Sciatic nerve (tissue), 2 donors: ENCODE measurements at regions not wholly inside any gene's neighbourhood (a gene's known extent, or its start where the extent isn't known, plus 50 kb on each side); places are given as distances from the start of the nearest gene placed in this dataset.
"Not testable (repeated sequence)": the region's sequence is repeated elsewhere in the genome, so short reads cannot be mapped to it uniquely, and the experiment has no call there.

Experiments used
- ATAC-seq: fragments of 200-7000 bp; cut with Tn5 transposase; one replicate; pipeline ENCODE4 v1.9.1; 2020; ENCODE audit warnings: mild to moderate bottlenecking, moderate library complexity
- DNase-seq: peaks from one replicate; pipeline ENCODE4 v3.0.0-alpha.2; 2020; ENCODE audit warnings: low spot score
- intact Hi-C: fragments of 100-400 bp; cut with DNase I; formaldehyde crosslinking; loops from one replicate; pipeline ENCODE4 v1.14.2; 2022
- donor health status: DM: no; HTN: no; CAD: no.
- donor health status: DM: no; HTN: no; CAD: no.

DNA sequence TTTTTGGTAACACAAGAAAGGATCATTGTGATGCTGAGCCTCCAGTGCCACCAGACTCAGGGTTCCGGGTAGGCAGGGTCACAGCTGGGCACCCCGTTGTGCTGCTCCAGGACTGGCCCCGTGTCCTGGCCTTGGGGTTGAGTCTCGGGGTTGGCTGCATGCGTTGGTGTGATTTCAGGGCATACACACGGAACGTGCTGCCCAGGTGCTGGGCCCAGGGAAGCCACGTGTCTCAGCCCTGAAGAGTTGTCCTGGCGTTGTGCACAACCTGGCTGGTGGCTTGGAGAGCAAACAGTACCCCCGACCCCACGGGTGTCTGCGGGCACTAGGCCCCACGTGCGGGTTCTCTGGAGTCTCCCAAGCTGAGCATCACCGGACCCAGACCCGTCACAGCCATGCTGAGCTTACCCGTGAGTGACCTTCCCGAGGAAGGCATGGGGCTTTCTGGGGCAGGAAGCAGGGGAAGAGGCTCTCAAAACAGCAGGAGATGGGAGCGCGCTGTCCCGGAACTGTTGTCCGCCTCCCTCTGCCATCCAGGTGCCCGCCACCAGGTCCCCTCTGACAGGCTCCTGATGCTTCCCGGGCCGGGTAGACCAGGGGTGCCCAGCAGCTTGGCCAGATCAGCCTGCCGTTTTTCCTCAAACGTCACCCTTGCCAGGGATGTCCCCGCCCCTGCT, 66.1 kb upstream of the ENPP6 start:
- DNase-seq (peak; percentile 55), ATAC-seq (no peak)
- intact Hi-C loops: no loop called here

- intact Hi-C loops: no loop called here
- ATAC-seq (no peak), DNase-seq (no peak)
Measured at GRCh38 chr4:184282895-184283654, 65.4 kb upstream of the ENPP6 start.

GRCh38 chr4:184282251-184282713, 64.6 kb upstream of the ENPP6 start:
- intact Hi-C loops: no loop called here
- ATAC-seq: no peak
- DNase-seq: peak; percentile 40

DNA sequence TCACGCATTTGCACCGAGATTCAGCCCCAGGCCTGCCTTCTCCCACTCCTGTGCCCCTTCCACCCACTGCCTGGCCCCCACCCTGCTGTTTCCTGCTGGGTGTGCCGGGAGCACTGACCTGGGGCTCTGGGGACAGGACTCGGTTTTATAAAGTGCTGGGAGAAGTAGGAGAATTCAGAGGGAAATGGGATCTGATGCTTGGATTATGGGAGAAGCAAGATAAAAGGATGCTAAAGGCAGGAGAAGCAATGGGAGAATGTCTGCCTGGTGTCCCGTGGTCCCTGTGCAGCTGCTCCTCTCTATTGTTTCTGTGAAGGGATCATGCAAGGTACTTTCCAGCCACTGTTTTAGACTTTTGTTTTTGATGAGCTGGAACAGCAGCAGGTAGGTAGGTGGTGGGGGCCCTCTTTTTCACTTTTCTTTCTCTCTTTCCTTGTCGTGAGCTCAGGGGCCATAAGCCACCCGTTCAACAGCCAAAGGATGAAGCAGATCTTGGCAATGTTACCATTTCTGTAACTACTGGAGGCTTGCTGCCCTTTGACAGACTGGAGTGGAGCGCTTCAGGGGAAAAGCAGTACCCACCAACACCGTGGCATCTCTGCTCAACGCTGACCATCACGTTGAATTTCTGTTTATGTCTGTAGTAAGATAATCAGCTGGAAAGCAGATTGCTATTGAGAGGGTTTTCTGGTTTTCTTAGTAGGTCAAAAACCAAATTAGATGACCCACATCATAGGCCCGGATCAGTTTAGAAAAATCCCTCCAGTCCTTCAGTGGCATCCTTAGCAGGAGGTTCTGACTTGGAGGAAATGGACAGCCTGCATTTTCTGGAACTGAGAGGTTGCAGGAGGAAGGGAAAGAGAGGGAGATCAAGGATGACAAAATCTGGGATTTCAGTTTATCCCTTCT, 63.8 kb upstream of the ENPP6 start:
- DNase-seq (no peak), ATAC-seq (no peak)
- intact Hi-C loops: no loop called here

DNA sequence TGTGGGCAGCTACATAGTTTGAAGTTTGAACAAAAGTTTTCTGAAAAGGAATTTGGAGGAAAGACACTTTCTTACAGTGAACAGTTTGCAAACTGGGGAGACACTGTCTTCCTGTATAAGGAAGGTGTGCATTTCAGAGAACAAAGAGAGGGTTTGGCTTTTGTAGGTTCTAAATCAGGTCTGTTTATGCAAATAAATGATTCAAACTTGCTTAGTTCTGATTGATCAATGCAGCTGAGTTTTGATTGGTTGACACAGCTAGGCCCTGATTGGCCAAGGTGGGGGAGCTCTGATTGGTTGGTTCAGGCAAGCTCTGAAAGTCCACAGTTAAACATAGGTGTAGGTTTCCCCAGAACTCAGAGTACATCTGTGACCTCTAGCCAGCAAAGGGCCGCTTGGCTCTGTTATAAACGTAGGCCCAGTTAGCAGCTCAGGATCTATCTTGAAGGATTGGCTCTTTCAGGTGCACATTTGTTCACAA, 63.0 kb upstream of the ENPP6 start:
- ATAC-seq (no peak), DNase-seq (no peak)
- intact Hi-C loops: no loop called here

- ATAC-seq (no peak), DNase-seq (no peak)
- intact Hi-C loops: no loop called here
Measured at GRCh38 chr4:184280137-184280536, 62.5 kb upstream of the ENPP6 start.

DNA sequence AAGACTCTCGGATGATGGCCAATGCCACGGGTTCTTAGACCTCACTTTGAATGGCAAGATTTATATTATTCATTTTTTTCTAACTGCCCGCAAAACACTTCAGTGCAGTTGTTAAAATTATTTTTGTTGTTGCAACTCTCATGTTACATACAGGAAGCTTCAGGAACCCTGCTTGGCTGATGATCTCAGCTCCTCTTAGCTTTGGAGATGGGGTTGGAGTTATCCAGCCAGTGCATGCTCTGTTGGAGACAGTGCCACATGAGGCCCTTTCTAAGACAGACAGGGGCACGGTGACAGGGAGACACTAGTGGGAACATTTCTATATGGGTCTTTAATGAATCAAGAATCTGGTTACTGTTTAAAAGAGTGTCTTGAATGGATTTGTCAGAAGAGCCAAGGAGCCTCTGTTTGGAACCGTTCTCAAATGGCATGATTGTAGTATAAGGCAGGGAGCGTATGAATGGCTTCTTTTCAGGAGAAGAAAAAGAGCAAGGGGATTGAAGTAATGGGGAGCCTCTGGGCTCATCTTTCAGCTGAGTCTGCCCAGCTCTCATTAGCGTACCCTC, 61.9 kb upstream of the ENPP6 start:
- intact Hi-C loops: no loop called here
- DNase-seq (no peak), ATAC-seq (no peak)

- DNase-seq, ATAC-seq, intact Hi-C loops: not testable (repeated sequence)
Measured at GRCh38 chr4:184277769-184278168, 60.1 kb upstream of the ENPP6 start.

DNA sequence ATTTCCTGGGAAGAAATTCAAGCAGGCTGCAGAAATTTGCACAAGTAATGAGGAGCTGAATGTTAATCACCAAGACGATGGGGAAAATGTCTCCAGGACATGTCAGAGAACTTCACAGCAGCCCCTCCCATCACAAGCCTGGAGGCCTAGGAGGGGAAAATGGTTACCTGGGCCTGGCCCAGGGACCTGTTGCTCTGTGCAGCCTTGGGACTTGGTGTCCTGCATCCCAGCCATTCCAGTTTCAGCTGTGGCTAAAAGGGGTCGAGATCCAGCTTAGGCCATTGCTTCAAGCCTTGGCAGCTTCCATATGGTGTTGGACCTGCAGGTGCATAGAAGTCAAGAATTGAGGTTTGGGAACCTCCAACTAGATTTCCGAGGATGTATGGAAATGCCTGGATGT, 59.3 kb upstream of the ENPP6 start:
- intact Hi-C loops, ATAC-seq, DNase-seq: not testable (repeated sequence)

DNA sequence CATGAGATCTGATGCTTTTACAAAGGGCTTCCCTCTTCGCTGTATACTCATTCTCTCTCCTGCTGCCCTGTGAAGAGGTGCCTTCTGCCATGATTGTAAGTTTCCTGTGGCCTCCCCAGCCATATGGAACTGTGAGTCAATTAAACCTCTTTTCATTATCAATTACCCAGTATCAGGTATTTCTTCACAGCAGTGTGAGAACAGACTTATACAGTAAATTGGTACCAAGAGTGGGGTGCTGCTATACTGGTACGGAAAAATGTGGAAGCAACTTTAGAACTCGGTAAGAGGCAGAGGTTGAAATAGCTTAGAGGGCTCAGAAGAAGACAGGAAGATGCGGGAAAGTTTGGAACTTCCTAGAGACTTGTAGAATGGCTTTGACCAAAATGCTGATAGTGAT, 58.7 kb upstream of the ENPP6 start:
- intact Hi-C loops, DNase-seq, ATAC-seq: not testable (repeated sequence)

- intact Hi-C loops: no loop called here
- ATAC-seq: no peak
- DNase-seq: peak; percentile 22
Measured at GRCh38 chr4:184275766-184276165, 58.1 kb upstream of the ENPP6 start.

- intact Hi-C loops: no loop called here
- DNase-seq: no peak
- ATAC-seq: peak; percentile 46
Measured at GRCh38 chr4:184274286-184274951, 56.7 kb upstream of the ENPP6 start.

- DNase-seq: no peak
- ATAC-seq: no peak
- intact Hi-C loops: no loop called here
Measured at GRCh38 chr4:184273166-184274147, 55.8 kb upstream of the ENPP6 start.

GRCh38 chr4:184270808-184271413, 53.2 kb upstream of the ENPP6 start:
- ATAC-seq (no peak), DNase-seq (no peak)
- intact Hi-C loops: no loop called here

DNA sequence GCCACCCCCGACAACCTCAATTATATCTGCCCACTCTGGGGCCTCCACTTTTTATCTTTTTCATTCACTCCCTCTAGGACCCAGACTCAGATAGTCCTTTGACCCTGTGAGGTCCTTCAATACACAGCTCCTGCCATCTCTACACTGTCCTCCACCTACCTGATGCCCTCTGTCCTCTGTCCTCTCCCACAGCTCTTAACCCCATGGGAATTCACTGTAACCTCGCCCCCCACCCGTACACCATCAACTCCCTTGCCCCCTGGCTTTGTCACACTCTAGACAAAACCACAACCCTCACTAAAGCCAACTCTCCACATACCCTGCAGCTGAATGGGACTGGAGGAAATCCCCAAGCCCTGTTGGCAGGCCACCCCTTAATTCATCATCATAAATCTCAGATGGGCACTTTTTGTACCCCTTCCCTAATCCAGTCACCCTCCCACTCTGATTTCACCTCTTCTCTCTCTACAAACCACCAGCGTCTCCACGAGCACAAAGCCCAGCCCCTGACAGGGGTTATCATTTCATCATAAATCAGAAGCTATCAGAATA, 52.3 kb upstream of the ENPP6 start:
- DNase-seq (no peak), ATAC-seq (no peak)
- intact Hi-C loops: loop anchor here (5.0 kb wide), 1 partner anchor 267 kb away; no protein-coding TSS in a partner anchor

DNA sequence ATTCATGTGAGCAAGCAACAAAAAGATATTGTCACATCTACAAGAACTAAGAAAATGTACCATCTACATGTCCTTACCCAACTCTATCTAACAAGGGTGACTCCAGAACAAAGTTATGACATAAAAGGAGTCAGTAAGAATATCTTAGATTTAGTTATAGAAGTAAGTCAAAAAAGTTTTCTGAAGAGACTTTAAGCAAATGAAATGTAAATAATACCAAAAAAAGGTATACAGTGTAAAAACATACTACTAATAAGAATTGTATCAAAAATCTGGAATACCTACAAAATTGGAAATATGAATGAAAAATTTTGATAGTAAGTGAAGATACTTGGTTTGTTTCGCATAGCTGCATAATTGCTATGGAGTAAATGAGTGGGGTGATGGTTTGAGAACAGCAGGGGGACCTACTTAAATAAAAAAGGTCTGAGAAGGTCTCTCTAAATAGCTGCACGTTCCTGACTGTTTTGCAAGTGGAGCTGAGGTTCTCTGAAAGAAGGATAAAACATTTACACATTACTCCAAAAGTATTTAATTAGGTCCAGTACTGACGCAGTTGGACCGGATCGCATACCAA, 51.0 kb upstream of the ENPP6 start:
- DNase-seq: no peak
- intact Hi-C loops: loop anchor here (5.0 kb wide), 1 partner anchor 269 kb away; no protein-coding TSS in a partner anchor

More for the DNA sequence above, 51.0 kb upstream of the ENPP6 start:
- no peak for ATAC-seq
